K562 (cell line): ENCODE measurements at regions not wholly inside any gene's neighbourhood (a gene's known extent, or its start where the extent isn't known, plus 50 kb on each side); places are given as distances from the start of the nearest gene placed in this dataset.

ENCODE experiments used
- ATAC-seq: fragments of 200-7000 bp; cut with Tn5 transposase; 3 replicates; pipeline ENCODE4 v1.9.1; 2020; ENCODE audit warnings: moderate library complexity
- BruUV-seq: library from RNA; stranded (reverse); fragments of 400-500 nt; replicated peaks from 2 replicates; lab custom pipeline; 2021; lab: Mats Ljungman, UMichigan
- CTCF ChIA-PET: fragments of 300-600 bp; formaldehyde crosslinking; extraction: SDS; loops from one replicate; lab custom pipeline; 2021; ENCODE audit warnings: low intra/inter-chr PET ratio; lab: Yijun Ruan, JAX
- POLR2A ChIA-PET: fragments of 300-600, 350-650 bp; sonication (Branson Sonifier 250); formaldehyde crosslinking; extraction: SDS; loops from one replicate; lab custom pipeline; 2021; ENCODE audit warnings: antibody characterized with exemption, inconsistent platforms; lab: Yijun Ruan, JAX
- DNase-seq, 4 experiments: peaks; one replicate each; pipeline versions ENCODE4 v3.0.0 to v3.0.0-alpha.2; 2011 to 2018; ENCODE audit warnings: low spot score in 3 of 4, mixed read lengths in 3 of 4; ENCODE audit errors: extremely low read depth in 1 of 4
- FAIRE-seq: peaks from 2 replicates; lab custom pipeline; 2011; peaks lifted over from hg19 to GRCh38; lab: Jason Lieb, UNC
- H2AFZ ChIP-seq: 2 replicates; pipeline ENCODE4 v1.6.0; 2011; ENCODE audit warnings: low read depth, low read length, control low read depth, inconsistent platforms
- H3K27ac ChIP-seq: fragments of 200-600 bp; 3 replicates; pipeline ENCODE4 v1.8.0; 2011; ENCODE audit warnings: low read depth, mild to moderate bottlenecking, control low read depth, inconsistent platforms, low read length, moderate library complexity, mixed read lengths; ENCODE audit errors: extremely low read depth
- H3K27me3 ChIP-seq, 2 experiments: fragments of 300-600 bp in 1 of 2; 2 replicates in 1 of 2; 3 replicates in 1 of 2; pipeline versions ENCODE4 v1.6.0 to v1.8.0; 2011; ENCODE audit warnings: inconsistent platforms in 2 of 2, low read length in 2 of 2, mild to moderate bottlenecking in 1 of 2, mixed read lengths in 1 of 2, moderate library complexity in 1 of 2; ENCODE audit not compliant: control insufficient read depth in 2 of 2, insufficient read depth in 2 of 2
- H3K36me3 ChIP-seq: fragments of 300-600 bp; 3 replicates; pipeline ENCODE4 v1.8.0; 2011; ENCODE audit warnings: mild to moderate bottlenecking, low read length, inconsistent platforms; ENCODE audit not compliant: control insufficient read depth, insufficient read depth
- H3K4me1 ChIP-seq, 2 experiments: fragments of 200-600 bp in 1 of 2; replicated peaks in 1 of 2; 2 replicates in 1 of 2; 3 replicates in 1 of 2; pipeline versions ENCODE4 v1.5.1 to v1.8.0; 2011; ENCODE audit warnings: inconsistent platforms in 2 of 2, low read length in 2 of 2, mild to moderate bottlenecking in 1 of 2, mixed read lengths in 1 of 2, moderate library complexity in 1 of 2; ENCODE audit not compliant: control insufficient read depth in 2 of 2, insufficient read depth in 2 of 2
- H3K4me2 ChIP-seq: 2 replicates; pipeline ENCODE4 v1.6.1; 2011; ENCODE audit warnings: low read length, control low read depth, inconsistent platforms, mixed read lengths; ENCODE audit not compliant: insufficient read depth
- H3K4me3 ChIP-seq: fragments of 200-600 bp; sonication (generic), shearing (Covaris generic); 2 replicates; pipeline ENCODE4 v1.5.1; 2016; ENCODE audit warnings: control low read depth, inconsistent platforms
- H3K79me2 ChIP-seq: fragments of 200-600 bp; 3 replicates; pipeline ENCODE4 v1.8.0; 2011; ENCODE audit warnings: low read length, inconsistent platforms; ENCODE audit not compliant: control insufficient read depth, insufficient read depth
- H3K9ac ChIP-seq, 2 experiments: 2 replicates each; pipeline versions ENCODE4 v1.6.0 to v1.6.1; 2011; ENCODE audit warnings: low read depth in 2 of 2, low read length in 2 of 2, control low read depth in 1 of 2, inconsistent platforms in 1 of 2, mild to moderate bottlenecking in 1 of 2, mixed read lengths in 1 of 2; ENCODE audit not compliant: insufficient read depth in 1 of 2
- H3K9me1 ChIP-seq: one replicate; pipeline ENCODE4 v1.6.0; 2011; ENCODE audit warnings: inconsistent platforms, mild to moderate bottlenecking, low read length, moderate library complexity; ENCODE audit not compliant: control insufficient read depth, insufficient read depth
- H3K9me3 ChIP-seq: replicated peaks from 2 replicates; pipeline ENCODE4 v1.5.1; 2011; ENCODE audit warnings: low read depth, low read length, inconsistent platforms; ENCODE audit not compliant: control insufficient read depth, insufficient read depth
- H4K20me1 ChIP-seq: replicated peaks from 2 replicates; pipeline ENCODE4 v1.6.1; 2011; ENCODE audit warnings: low read length, inconsistent platforms, mixed read lengths; ENCODE audit not compliant: control insufficient read depth, insufficient read depth
- KLF13 ChIP-seq: fragments of 450-650 bp; IDR thresholded peaks from 2 replicates; pipeline ENCODE4 v1.6.1; 2016; ENCODE audit warnings: missing genetic modification characterization, low read depth, mild to moderate bottlenecking, missing compliant biosample characterization, moderate library complexity, borderline replicate concordance
- PKNOX1 ChIP-seq: fragments of 450-650 bp; IDR thresholded peaks from 2 replicates; pipeline ENCODE4 v1.6.1; 2016
- ZEB2 ChIP-seq: fragments of 450-650 bp; IDR thresholded peaks from 2 replicates; pipeline ENCODE4 v1.6.1; 2016
- ZFP91 ChIP-seq: sonication (generic); formaldehyde crosslinking; IDR thresholded peaks from 2 replicates; pipeline ENCODE4 v1.8.0; 2022; ENCODE audit warnings: mild to moderate bottlenecking, missing genetic modification reagents
- ZKSCAN1 ChIP-seq: fragments of 150-350 bp; IDR thresholded peaks from 2 replicates; pipeline ENCODE4 v1.6.1; 2016; ENCODE audit warnings: low read depth, low read length
- ZNF239 ChIP-seq: fragments of 250-450 bp; sonication (Bioruptor Pico); IDR thresholded peaks from 2 replicates; pipeline ENCODE4 v1.4.0; 2020; ENCODE audit warnings: mild to moderate bottlenecking
- ZNF507 ChIP-seq: conservative IDR thresholded peaks from 2 replicates; pipeline ENCODE4 v1.6.1; 2017; ENCODE audit warnings: missing genetic modification characterization, missing compliant biosample characterization
- ZNF717 ChIP-seq: fragments of 250-450 bp; sonication (Bioruptor Pico); IDR thresholded peaks from 2 replicates; pipeline ENCODE4 v1.5.0; 2021
- WGBS: fragments of 100-300 bp; shearing (Covaris generic); methylation state at CpG from one replicate; pipeline ENCODE4 v1.1.6; 2016; ENCODE audit warnings: low coverage, mixed read lengths; ENCODE audit not compliant: insufficient coverage; ENCODE audit errors: missing lambda C conversion rate; 5-methylcytosine and 5-hydroxymethylcytosine counted together
- in situ Hi-C: fragments of 300-500 bp; cut with MboI; formaldehyde crosslinking; loops from 4 replicates; pipeline ENCODE4 v1.15.0; 2018; ENCODE audit warnings: inconsistent platforms, mixed read lengths
- intact Hi-C: fragments of 100-400 bp; cut with micrococcal nuclease; formaldehyde crosslinking; loops from 2 replicates; pipeline ENCODE4 v1.14.2; 2022

GRCh38 chr17:12407495-12408252 lies 258.0 kb upstream of the MYOCD start:
- TF ChIP-seq ZNF717 (no peak), ZFP91 (CRISPR knock-in tag) (no peak), ZNF239 (CRISPR knock-in tag) (no peak), ZEB2 (no peak), ZKSCAN1 (no peak), ZNF507 (tag) (no peak), KLF13 (no peak), PKNOX1 (no peak)
- in situ Hi-C loops: no loop called here
- ChIA-PET CTCF (no interaction called here), POLR2A (no interaction called here)
- Histone ChIP-seq H4K20me1 (no peaks in the 10 kb centered on the region), H3K4me3 (no peak overlapping the region), H3K27ac (no peak overlapping the region), H3K4me2 (no peak overlapping the region), H3K9ac (no peak overlapping the region), H3K27me3 (no peaks in the 10 kb centered on the region), H3K4me1 (no peaks in the 10 kb centered on the region), H3K79me2 (no peaks in the 10 kb centered on the region), H2AFZ (no peak overlapping the region), H3K9me3 (no peaks in the 10 kb centered on the region), H3K9me1 (no peaks in the 10 kb centered on the region), H3K36me3 (no peaks in the 10 kb centered on the region)
- BruUV-seq: no TSS peak
- intact Hi-C loops: no loop called here
- no peak for ATAC-seq
- WGBS: 0% methylated on average over 2 of the region's 5 CpGs
- DNase-seq: no peak
- FAIRE-seq: no peak
